H9 (cell line): ENCODE measurements at regions not wholly inside any gene's neighbourhood (a gene's known extent, or its start where the extent isn't known, plus 50 kb on each side); places are given as distances from the start of the nearest gene placed in this dataset.

Source experiments
- DNase-seq: peaks from one replicate; pipeline ENCODE4 v3.0.0-alpha.2; 2017
- H2AFZ ChIP-seq: one replicate; pipeline ENCODE4 v1.6.1; 2013; ENCODE audit warnings: mild to moderate bottlenecking, low read length, control low read depth, moderate library complexity
- H2AK5ac ChIP-seq: 2 replicates; pipeline ENCODE4 v1.6.1; 2013; ENCODE audit warnings: low read length, control low read depth, mixed read lengths; ENCODE audit not compliant: insufficient read length
- H2BK120ac ChIP-seq: one replicate; pipeline ENCODE4 v1.6.1; 2013; ENCODE audit warnings: low read depth, mild to moderate bottlenecking, low read length, control low read depth, inconsistent platforms; ENCODE audit not compliant: poor library complexity, severe bottlenecking
- H2BK12ac ChIP-seq: 2 replicates; pipeline ENCODE4 v1.6.1; 2013; ENCODE audit warnings: low read length, control low read depth, mixed read lengths, low read depth; ENCODE audit not compliant: insufficient read length
- H2BK15ac ChIP-seq: 2 replicates; pipeline ENCODE4 v1.6.1; 2013; ENCODE audit warnings: low read depth, low read length, control low read depth
- H2BK20ac ChIP-seq: one replicate; pipeline ENCODE4 v1.6.1; 2013; ENCODE audit warnings: low read depth, mild to moderate bottlenecking, low read length, control low read depth, inconsistent platforms; ENCODE audit not compliant: poor library complexity, severe bottlenecking
- H2BK5ac ChIP-seq: 2 replicates; pipeline ENCODE4 v1.6.1; 2013; ENCODE audit warnings: low read length, control low read depth, mixed read lengths; ENCODE audit not compliant: insufficient read length
- H3K14ac ChIP-seq: 2 replicates; pipeline ENCODE4 v1.6.1; 2013; ENCODE audit warnings: low read length, control low read depth; ENCODE audit not compliant: insufficient read depth
- H3K18ac ChIP-seq: 2 replicates; pipeline ENCODE4 v1.6.1; 2013; ENCODE audit warnings: low read depth, mild to moderate bottlenecking, mixed read lengths, low read length, control low read depth; ENCODE audit not compliant: insufficient read length
- H3K23ac ChIP-seq: 2 replicates; pipeline ENCODE4 v1.6.1; 2013; ENCODE audit warnings: low read length, control low read depth, mixed read lengths, low read depth; ENCODE audit not compliant: insufficient read length
- H3K23me2 ChIP-seq: 2 replicates; pipeline ENCODE4 v1.6.1; 2013; ENCODE audit warnings: low read depth, mild to moderate bottlenecking, mixed read lengths, low read length, control low read depth; ENCODE audit not compliant: insufficient read length, poor library complexity, severe bottlenecking
- H3K27ac ChIP-seq: 2 replicates; pipeline ENCODE4 v1.5.1; 2013; ENCODE audit warnings: low read length, control low read depth, mixed read lengths, low read depth; ENCODE audit not compliant: insufficient read length
- H3K27me3 ChIP-seq: 2 replicates; pipeline ENCODE4 v1.6.1; 2013; ENCODE audit warnings: low read length, control low read depth, inconsistent platforms; ENCODE audit not compliant: insufficient read depth
- H3K4ac ChIP-seq: 2 replicates; pipeline ENCODE4 v1.6.1; 2013; ENCODE audit warnings: low read depth, mild to moderate bottlenecking, control low read depth, inconsistent platforms, low read length, moderate library complexity
- H3K4me1 ChIP-seq: 2 replicates; pipeline ENCODE4 v1.6.1; 2013; ENCODE audit warnings: low read length, control low read depth, inconsistent platforms; ENCODE audit not compliant: insufficient read depth
- H3K4me2 ChIP-seq: 2 replicates; pipeline ENCODE4 v1.6.1; 2013; ENCODE audit warnings: low read length, control low read depth, mixed read lengths; ENCODE audit not compliant: insufficient read length, insufficient read depth
- H3K56ac ChIP-seq: 2 replicates; pipeline ENCODE4 v1.6.1; 2013; ENCODE audit warnings: low read depth, mild to moderate bottlenecking, mixed read lengths, low read length, control low read depth; ENCODE audit not compliant: insufficient read length
- H3K79me1 ChIP-seq: 2 replicates; pipeline ENCODE4 v1.6.1; 2013; ENCODE audit warnings: low read depth, mild to moderate bottlenecking, moderate library complexity, low read length, control low read depth, inconsistent platforms; ENCODE audit not compliant: insufficient read depth, poor library complexity, severe bottlenecking
- H3K79me2 ChIP-seq: 2 replicates; pipeline ENCODE4 v1.6.1; 2013; ENCODE audit warnings: low read length, control low read depth, inconsistent platforms; ENCODE audit not compliant: insufficient read depth
- H3K9ac ChIP-seq: 2 replicates; pipeline ENCODE4 v1.6.1; 2013; ENCODE audit warnings: low read length, control low read depth, mixed read lengths; ENCODE audit not compliant: insufficient read length; ENCODE audit errors: extremely low read depth
- H3K9me3 ChIP-seq: one replicate; pipeline ENCODE4 v1.6.1; 2013; ENCODE audit warnings: low read depth, low read length, inconsistent platforms; ENCODE audit not compliant: control insufficient read depth
- H3T11ph ChIP-seq: one replicate; pipeline ENCODE4 v1.6.1; 2013; ENCODE audit warnings: mild to moderate bottlenecking, low read length, control low read depth, inconsistent platforms
- H4K20me1 ChIP-seq: one replicate; pipeline ENCODE4 v1.6.1; 2013; ENCODE audit not compliant: control insufficient read depth, insufficient read length, insufficient read depth
- H4K5ac ChIP-seq: 2 replicates; pipeline ENCODE4 v1.6.1; 2013; ENCODE audit warnings: low read depth, mild to moderate bottlenecking, mixed read lengths, low read length, control low read depth; ENCODE audit not compliant: insufficient read length
- H4K8ac ChIP-seq: replicated peaks from 2 replicates; pipeline ENCODE4 v1.6.1; 2013; ENCODE audit warnings: low read length, control low read depth, mixed read lengths, low read depth; ENCODE audit not compliant: insufficient read length
- H4K91ac ChIP-seq: 2 replicates; pipeline ENCODE4 v1.6.1; 2013; ENCODE audit warnings: low read depth, mild to moderate bottlenecking, moderate library complexity, mixed read lengths, low read length, control low read depth; ENCODE audit not compliant: insufficient read length
- H3K27ac Mint-ChIP-seq, 3 experiments: 2 replicates in 2 of 3; 3 replicates in 1 of 3; pipeline ENCODE4 v1.8.0; 2020 to 2021; ENCODE audit warnings: mixed read lengths in 3 of 3, mild to moderate bottlenecking in 1 of 3, moderate library complexity in 1 of 3
- H3K27me3 Mint-ChIP-seq: 2 replicates; pipeline ENCODE4 v1.8.0; 2021; ENCODE audit warnings: low read depth, mild to moderate bottlenecking, moderate library complexity, mixed read lengths
- H3K36me3 Mint-ChIP-seq, 3 experiments: 2 replicates in 2 of 3; 3 replicates in 1 of 3; pipeline ENCODE4 v1.8.0; 2020 to 2021; ENCODE audit warnings: low read depth in 3 of 3, mixed read lengths in 3 of 3; ENCODE audit not compliant: insufficient read depth in 1 of 3
- H3K4me1 Mint-ChIP-seq, 2 experiments: 2 replicates each; pipeline ENCODE4 v1.8.0; 2020; ENCODE audit warnings: mixed read lengths in 2 of 2
- H3K4me3 Mint-ChIP-seq, 2 experiments: 2 replicates in 1 of 2; 3 replicates in 1 of 2; pipeline ENCODE4 v1.8.0; 2020 to 2021; ENCODE audit warnings: mild to moderate bottlenecking in 2 of 2, mixed read lengths in 2 of 2, moderate library complexity in 1 of 2
- H3K9me3 Mint-ChIP-seq, 2 experiments: 2 replicates in 1 of 2; 3 replicates in 1 of 2; pipeline ENCODE4 v1.8.0; 2020; ENCODE audit warnings: mild to moderate bottlenecking in 2 of 2, mixed read lengths in 2 of 2, moderate library complexity in 1 of 2
- WGBS: extraction: QIAGEN DNeasy Blood & Tissue Kit; methylation state at CpG from one replicate; pipeline ENCODE4 v1.1.7; 2013; ENCODE audit warnings: missing lambda C conversion rate, low lambda C conversion rate, mixed read lengths; ENCODE audit not compliant: insufficient read length; ENCODE audit errors: extremely low coverage; 5-methylcytosine and 5-hydroxymethylcytosine counted together
- TF ChIP-seq, protein P1 (sequence below): fragments of 200-600 bp; sonication (generic); conservative IDR thresholded peaks from 3 replicates; pipeline ENCODE4 v1.8.0; 2021; ENCODE audit warnings: antibody characterized with exemption, mild to moderate bottlenecking

GRCh38 chr2:18841248-18842150, 252.1 kb upstream of the NT5C1B start:
- Mint-ChIP-seq H3K27ac (no peak overlapping the region), H3K9me3 (no peaks in the 10 kb centered on the region), H3K4me3 (no peak overlapping the region), H3K27me3 (peaks cover 26% of the 10 kb centered on the region), H3K36me3 (no peaks in the 10 kb centered on the region), H3K4me1 (peaks cover 41 to 42% of the 10 kb centered on the region in 2 experiments)
- no peak overlapping the region for H3K9ac ChIP-seq
- H3K27ac ChIP-seq, result no peak overlapping the region
- H3K9me3 ChIP-seq, result no peaks in the 10 kb centered on the region
- H2BK5ac ChIP-seq, result no peak overlapping the region
- no peaks in the 10 kb centered on the region for H3K79me1 ChIP-seq
- H2AK5ac ChIP-seq, result no peak overlapping the region
- no peak overlapping the region for H2BK12ac ChIP-seq
- H2BK15ac ChIP-seq, result no peak overlapping the region
- no peaks in the 10 kb centered on the region for H3K79me2 ChIP-seq
- no peak overlapping the region for H2BK120ac ChIP-seq
- H4K20me1 ChIP-seq, result no peaks in the 10 kb centered on the region
- H4K5ac ChIP-seq, result no peak overlapping the region
- H3K4me2 ChIP-seq, result no peak overlapping the region
- H3K23me2 ChIP-seq, result no peaks in the 10 kb centered on the region
- no peak overlapping the region for H3K4ac ChIP-seq
- H3K56ac ChIP-seq, result no peak overlapping the region
- no peak overlapping the region for H3K23ac ChIP-seq
- no peaks in the 10 kb centered on the region for H3K27me3 ChIP-seq
- no peak overlapping the region for H3K18ac ChIP-seq
- no peak overlapping the region for H2BK20ac ChIP-seq
- no peak overlapping the region for H3T11ph ChIP-seq
- H2AFZ ChIP-seq, result no peak overlapping the region
- no peak for DNase-seq
- H3K14ac ChIP-seq, result no peak overlapping the region
- TF ChIP-seq, protein P1, sequence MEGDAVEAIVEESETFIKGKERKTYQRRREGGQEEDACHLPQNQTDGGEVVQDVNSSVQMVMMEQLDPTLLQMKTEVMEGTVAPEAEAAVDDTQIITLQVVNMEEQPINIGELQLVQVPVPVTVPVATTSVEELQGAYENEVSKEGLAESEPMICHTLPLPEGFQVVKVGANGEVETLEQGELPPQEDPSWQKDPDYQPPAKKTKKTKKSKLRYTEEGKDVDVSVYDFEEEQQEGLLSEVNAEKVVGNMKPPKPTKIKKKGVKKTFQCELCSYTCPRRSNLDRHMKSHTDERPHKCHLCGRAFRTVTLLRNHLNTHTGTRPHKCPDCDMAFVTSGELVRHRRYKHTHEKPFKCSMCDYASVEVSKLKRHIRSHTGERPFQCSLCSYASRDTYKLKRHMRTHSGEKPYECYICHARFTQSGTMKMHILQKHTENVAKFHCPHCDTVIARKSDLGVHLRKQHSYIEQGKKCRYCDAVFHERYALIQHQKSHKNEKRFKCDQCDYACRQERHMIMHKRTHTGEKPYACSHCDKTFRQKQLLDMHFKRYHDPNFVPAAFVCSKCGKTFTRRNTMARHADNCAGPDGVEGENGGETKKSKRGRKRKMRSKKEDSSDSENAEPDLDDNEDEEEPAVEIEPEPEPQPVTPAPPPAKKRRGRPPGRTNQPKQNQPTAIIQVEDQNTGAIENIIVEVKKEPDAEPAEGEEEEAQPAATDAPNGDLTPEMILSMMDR, result no peak
- H4K91ac ChIP-seq, result no peak overlapping the region
- no peak overlapping the region for H4K8ac ChIP-seq
- peaks cover 22% of the 10 kb centered on the region; the same call in 1 of the 2 replicates for H3K4me1 ChIP-seq
- no CpG with 5 or more reads among the region's 4 CpGs for WGBS
